HG03066 (cell line): ENCODE measurements at regions not wholly inside any gene's neighbourhood (a gene's known extent, or its start where the extent isn't known, plus 50 kb on each side); places are given as distances from the start of the nearest gene placed in this dataset.
"Not testable (repeated sequence)": the region's sequence is repeated elsewhere in the genome, so short reads cannot be mapped to it uniquely, and the experiment has no call there.

Experiments used
- ATAC-seq: cut with Tn5 transposase; IDR thresholded peaks from one replicate; pipeline ENCODE4 v1.9.1; 2021; ENCODE audit warnings: low read depth; ENCODE audit not compliant: unreplicated experiment

DNA sequence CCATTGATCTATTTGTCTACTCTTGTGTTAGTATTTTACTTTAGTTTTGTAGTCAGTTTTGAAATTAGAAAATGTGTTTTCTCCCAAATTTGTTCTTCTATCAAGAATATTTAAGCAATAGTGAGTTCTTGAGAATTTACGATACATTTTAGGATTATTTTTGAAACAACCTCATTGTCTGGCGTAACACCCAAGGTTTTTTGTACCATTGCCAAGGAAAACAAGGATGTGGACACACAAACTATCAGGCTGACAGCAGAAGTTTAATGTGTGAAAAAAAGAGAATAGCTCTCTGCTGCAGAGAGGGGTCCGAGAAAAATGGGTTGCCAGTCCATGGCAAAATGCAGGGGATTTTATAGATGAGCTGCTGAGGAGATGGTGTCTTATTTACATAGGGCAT lies 865.1 kb upstream of the CNTN5 start:
- no peak for ATAC-seq

DNA sequence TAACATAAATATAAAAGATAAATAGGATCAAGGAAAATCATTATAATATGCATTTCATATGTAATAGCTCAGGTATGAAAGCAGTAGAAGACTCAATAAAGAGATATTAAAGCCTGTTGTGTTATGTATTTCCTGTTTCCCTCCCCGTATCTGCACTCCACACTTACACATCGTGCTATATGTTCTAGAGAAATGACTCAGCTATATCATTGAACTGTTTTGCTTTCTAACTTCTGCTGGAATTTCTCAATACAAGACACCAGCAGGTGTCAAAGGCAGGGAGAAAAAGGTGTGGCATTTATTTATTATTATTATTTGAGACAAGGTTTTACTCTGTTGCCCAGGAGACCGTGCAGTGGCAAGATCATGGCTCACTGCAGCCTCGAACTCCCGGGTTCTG lies 842.8 kb upstream of the CNTN5 start:
- no peak for ATAC-seq

DNA sequence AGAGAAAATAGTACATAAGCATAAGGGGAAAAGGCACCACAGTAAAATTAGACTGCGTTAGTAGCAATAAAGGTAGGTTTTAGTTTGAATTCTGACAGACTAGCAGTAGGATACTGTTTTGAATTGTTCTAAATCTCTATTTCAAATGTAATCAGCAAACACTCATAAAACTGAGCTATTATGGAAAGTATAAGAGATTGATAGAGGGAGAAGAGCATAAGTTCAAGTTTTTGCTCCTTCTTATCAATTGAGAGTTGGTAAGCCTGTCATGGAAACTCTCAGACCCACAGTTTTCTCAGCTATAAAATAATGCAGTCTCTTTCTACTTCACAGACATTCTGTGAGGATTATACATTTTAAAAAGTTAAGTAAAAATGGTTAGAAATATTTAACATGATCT lies 840.2 kb upstream of the CNTN5 start:
- ATAC-seq: no peak

DNA sequence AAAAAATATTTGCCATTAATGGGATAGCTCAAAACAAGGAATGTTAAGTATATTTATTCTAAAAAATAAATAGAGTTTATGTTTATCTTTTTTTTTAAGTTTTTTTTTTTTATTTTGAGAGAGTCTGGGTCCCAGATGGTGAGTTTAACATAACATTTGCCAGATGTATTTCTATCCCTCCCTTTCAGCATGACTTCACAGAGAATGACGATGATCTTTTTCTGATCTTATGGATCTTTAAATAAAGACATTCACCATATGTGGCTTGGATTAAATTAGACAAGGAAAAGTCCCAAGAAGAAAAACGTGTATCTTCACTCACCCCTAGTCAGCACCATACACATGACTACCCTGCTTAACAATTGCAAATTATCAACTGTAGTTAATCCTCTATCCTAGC lies 839.8 kb upstream of the CNTN5 start:
- ATAC-seq: no peak

DNA sequence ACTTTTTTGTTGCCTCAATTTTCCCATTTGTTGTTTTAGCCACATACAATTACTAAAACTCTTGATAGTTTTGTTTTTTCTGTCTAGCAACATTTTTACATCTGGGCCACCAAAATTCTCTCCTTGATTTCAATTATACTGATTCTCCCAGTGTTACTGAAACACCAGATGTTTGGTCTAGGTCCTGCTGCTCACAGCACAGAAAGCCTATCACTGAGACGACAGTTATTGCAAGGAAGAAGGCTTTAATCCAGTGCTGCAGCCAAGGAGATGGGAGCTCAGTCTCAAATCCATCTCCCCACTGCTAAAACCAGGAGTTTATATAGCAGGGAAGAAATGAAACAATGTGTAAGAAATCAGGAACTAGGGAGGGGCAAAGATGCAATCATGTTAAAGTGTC lies 837.7 kb upstream of the CNTN5 start:
- no peak for ATAC-seq

DNA sequence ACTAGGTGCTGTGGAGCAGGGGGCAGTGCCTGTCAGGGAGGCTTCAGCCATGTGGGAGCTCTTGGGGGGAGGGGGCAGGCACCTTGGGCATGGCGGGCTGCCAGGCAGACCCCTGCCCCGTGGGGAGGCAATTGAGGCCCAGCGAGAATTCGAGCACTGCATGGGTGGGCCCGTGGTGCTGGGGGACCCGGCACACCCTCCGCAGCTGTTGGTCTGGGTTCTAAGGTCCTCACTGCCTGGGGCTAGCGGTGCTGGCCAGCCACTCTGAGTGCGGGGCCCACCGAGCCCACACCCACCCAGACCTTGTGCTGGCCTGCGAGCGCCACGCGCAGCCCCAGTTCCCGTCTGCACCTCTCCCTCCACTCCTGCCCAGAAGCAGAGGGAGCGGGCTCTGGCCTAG lies 835.5 kb upstream of the CNTN5 start:
- no peak for ATAC-seq

DNA sequence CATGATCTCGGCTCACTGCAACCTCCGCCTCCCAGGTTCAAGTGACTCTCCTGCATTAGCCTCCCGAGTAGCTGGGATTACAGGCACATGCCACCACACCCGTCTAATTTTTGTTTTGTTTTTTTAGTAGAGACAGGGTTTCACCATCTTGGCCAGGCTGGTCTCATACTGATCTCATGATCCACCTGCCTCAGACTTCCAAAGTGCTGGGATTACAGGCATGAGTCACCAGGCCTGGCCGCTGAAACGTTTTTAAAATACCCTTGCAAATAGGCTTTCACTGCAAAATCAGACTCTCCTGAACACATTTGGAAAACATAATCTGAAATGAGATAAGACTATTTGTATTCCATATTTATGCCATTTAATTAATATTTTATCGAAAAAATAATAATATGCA lies 826.1 kb upstream of the CNTN5 start:
- ATAC-seq: no peak

DNA sequence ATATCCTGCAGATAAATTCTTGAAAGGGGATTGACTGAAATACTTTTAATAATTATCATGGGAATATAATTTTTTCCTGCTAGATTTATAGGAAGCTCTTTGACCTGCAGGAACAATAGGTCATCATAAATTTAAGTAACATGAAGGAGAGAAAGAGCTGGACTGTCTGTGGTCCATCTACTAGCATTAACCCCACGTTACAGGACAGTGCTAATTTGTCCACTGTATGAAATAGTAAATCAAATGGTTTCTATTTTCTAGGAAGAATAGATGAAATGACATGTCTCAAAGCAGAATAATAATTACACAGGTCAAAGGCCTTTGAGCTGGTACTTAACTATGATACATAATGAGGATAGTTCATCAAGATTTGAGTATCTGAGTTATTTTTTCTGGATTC lies 825.4 kb upstream of the CNTN5 start:
- no peak for ATAC-seq

DNA sequence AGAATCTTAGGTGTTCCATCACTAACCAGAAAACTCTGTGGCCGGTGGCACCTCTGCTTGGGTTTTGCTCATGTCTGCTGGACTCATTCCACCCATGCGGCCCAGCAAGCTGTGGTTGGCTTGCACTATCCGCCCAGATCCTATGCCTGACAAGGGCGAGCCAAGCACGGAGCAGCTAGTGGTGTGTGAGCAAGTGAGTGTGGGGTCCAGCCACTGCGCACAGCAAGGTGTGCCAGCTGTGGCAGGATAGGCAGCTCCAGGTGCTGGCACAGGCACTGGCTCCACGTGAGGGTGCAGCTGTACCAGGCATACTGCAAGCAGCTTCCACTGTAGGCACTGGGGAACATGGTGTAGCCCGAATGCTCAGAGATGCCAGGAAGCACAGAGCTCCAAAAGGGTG lies 813.7 kb upstream of the CNTN5 start:
- no peak for ATAC-seq

DNA sequence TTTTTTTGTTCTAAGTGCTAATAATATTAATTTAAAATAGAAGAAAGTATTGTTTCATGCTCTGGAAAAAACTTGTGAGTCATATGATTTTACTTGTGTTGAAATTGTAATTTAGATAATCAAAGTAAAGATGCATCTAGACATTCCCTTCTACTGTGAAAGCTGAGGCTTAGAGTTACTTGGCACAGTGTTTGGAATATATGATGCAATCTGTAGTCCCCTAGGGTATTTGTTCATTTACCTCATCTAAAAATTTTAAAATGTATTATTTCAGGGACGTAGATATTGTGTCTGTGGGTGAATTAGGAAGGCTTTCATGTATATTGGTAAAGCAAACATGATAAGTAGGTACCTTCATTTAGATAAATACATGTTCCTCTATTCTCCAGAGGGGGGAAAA lies 793.5 kb upstream of the CNTN5 start:
- no peak for ATAC-seq

DNA sequence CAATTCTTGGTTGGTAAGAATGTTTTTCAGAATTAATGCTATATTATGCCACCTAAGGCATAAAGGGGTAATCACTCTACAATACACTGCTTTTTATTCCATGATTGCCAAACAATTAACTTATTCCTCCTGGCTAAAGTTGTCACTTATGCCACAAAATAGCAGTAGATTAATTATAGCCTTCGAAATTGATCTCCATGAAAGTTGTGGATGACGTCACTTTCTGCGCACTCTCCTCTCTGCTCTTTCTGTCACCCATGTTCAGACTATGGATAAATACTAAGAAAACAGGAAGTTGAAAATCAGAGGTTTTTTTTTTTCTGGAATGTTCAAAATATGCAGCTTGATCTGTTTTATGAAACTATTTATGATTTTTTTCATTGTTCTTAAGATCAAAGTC lies 790.1 kb upstream of the CNTN5 start:
- ATAC-seq: no peak

DNA sequence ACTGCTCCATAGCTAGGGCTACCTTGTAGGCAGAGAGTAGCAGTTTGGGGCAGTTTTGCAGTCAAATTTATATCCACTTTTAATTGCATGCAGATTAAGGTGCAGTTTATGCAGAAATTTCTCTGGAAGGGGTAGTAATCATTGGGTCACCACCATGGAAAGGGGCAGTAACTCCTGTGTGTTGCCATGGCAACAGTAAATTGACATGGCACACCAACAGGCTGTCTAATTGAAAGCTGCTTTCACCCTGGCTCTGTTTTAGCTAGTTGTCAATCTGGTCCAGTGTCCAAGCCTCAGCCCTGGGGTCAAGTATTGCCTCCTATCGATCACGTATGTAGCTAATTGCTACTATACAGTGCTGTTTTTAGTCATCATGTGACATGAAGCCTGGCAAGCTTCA lies 786.1 kb upstream of the CNTN5 start:
- no peak for ATAC-seq

DNA sequence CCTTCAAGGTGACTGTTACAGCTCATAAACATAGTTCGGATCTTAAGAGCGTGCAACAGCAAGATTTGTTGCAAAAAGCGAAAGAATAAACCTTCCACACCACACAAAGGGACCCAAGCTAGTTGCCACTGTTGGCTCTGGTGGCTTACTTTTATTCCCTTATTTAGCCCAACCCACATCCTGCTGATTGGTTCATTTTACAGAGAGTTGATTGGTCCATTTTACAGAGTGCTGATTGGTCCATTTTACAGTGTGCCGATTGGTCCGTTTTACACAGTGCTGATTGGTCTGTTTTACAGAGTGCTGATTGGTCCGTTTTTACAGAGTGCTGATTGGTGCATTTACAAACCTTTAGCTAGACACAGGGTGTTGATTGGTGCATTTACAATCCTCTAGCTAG lies 776.9 kb upstream of the CNTN5 start:
- ATAC-seq: no peak

DNA sequence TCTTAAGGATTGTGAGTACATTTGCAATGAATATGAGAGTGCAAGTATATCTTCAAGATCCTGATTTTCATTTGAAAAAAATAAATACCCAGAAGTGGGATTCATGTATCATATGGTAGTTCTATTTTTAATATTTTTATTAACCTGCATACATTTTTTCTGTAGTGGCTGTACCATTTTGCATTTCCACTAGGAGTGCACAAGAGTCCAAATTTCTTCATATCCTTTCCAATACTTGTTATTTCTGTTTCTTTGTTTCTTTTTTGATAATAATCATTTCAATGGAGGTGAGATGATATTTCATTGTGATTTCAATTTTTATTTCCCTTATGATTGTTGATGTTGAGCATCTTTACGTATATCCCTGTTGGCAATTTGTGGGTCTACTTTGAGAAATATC lies 759.8 kb upstream of the CNTN5 start:
- no peak for ATAC-seq

DNA sequence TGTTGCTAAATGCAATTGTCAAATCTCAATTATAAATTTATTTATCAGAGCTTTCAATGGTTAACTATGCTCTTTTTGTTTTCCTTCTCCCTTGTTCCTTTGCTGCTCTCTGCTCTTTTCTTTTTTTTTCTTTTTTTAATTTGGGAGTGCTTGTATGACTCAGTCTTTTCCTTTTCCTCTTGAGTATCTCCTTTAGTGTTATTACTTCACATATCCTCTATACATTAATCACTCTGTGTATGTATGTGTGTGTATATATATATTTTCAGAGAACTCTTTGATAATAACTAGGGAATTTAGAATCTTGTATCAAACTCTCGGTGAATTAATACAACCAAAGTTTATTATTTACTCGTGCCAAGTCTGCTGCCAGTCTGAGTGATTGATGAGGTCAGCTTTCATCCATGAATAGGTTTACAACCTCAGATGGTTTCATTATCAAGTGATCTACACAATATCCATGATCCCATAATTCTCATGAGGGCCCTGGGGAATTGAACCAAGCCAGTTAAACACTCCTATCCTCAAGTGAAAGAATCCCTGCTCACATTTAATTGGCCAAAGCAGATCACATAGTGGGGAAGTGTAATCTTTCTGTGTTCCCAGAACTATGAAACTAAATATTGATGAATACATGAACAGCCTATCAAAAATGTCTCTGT lies 743.4 kb upstream of the CNTN5 start:
- no peak for ATAC-seq

DNA sequence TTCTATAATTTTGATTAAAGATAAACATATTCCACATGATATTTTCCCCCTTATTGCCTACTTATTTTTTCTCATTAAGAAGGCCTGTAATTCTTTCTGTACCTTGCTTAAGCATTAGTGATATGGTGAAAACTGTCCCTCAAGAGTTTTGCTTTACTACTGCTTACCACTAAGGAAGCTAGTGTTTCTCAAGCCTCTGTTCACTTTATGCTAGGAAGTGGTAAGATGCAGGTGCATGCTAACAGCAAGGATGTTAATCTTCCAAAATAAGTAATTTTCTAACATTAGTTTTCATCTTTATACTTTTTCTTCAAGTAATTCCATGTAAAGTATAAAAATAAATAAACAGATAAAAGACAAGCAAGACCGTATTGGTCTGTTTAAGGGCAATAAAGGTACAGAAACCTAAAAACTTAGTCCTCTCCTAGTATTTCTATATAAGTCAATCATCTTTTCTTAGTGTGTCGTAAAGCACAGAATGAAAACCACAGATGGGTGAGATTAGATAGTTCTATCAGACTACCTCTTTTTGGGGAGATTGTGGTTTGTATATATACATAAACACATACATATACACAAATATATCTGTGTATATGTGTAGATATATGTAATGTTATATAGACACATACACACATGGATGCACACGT lies 731.0 kb upstream of the CNTN5 start:
- ATAC-seq: no peak

DNA sequence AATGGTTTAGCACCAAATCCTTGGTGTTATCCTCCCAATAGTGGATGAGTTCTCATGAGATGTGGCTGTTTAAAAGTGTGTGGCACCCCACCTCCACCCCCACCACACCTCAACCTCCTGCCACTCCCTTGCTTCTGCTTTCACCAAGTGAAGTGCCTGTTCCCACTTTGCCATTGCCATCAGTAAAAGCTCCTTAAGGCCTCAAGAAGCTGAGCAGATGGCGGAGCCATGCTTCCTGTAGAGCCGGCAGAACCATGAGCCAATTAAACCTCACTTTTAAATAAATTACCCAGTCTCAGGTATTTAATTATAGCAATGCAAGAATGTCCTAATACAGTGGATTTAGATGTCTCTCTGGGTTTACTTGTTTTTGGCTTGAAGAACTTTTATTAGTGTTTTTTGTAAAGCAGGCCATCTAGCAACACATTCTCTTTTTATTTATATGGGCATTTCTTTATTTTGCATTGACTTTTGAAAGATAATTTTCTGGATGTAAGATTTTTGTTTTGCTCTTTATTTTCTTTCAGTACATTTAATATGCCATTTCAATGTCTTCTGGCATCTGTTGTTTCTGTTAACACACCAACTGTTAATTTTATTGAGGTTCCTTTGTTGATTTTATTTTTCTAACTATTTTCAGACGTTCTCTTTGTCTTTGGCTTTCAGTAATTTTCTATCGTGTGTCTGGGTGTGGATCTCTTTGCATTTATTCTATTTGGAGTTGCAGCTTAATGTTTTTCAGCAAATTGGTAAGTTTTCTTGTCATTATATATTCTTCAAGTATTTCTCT lies 724.5 kb upstream of the CNTN5 start:
- no peak for ATAC-seq

DNA sequence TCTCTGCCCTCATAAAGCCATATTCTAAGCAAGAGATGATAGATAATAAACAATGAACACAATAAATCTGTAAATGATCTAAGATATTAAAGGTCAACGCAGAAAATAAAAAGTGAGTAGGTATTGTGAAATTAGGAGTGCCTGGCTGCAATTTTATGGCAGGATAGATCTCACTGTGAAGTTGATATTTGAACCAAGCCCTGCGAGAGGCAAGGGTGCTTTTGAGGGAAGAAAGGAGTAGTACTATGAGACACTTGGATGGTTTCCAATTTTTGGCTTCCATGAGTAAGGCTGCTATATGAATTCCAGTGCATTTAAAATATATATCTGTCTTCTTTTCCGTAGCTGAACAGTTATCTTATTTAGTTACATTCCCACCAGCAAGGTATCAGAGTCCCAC lies 720.0 kb upstream of the CNTN5 start:
- no peak for ATAC-seq

DNA sequence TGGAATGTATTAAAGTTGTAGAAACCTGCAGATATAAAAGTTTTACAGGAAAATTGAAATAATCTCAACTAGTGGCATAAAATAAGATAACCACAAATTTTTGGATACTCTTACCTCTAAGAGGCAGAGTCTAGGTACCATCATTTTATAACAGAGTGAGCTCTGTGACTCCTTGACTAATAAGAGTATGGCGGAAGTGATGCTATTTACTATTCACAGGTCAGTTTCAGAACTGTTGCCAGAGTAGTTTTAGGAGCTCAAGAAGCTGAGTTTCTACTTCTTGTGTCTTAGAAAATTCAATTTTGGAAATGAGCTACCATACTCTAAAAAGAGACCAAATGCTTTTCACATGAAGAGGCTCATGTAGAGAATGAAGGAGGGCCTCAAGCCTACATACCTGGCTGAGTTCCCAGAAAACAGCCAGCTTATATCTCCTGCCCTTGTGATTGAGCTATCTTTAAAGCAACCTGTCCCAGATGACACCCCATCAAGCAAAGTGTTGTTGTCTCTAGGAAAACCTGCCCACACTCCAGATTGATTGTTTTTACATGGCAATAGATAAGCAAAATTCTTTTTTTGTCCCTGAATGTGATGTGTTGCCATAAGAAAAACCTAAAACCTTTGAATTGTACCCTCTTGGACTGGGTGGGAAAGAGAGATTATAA lies 712.8 kb upstream of the CNTN5 start:
- ATAC-seq: no peak

DNA sequence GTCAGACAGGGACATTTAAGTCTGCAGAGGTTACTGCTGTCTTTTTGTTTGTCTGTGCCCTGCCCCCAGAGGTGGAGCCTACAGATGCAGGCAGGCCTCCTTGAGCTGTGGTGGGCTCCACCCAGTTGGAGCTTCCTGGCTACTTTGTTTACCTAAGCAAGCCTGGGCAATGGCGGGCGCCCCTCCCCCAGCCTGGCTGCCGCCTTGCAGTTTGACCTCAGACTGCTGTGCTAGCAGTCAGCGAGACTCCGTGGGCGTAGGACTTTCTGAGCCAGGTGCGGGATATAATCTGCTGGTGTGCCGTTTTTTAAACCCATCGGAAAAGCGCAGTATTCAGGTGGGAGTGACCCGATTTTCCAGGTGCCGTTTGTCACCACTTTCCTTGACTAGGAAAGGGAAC lies 690.4 kb upstream of the CNTN5 start:
- ATAC-seq: not testable (repeated sequence)

DNA sequence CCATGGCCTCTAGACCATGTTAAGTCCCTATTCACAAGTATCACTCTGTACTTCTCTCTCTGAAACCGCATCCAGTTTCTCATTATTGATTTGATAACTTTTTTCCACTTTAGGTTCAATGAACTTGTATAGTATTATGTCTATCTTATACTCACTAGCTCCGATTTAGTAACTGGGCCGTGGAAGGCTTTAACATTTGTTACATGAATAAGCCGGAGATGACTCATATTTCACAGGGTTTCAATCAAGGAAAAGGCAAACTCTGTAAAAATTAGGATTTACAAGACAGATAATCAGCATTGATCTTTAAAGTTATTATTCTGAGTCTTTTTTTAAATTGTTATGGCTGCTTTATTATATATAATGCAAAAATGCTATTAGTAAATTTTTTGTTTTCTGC lies 662.2 kb upstream of the CNTN5 start:
- ATAC-seq: no peak
